CD8-positive, alpha-beta memory T cell (primary cell): ENCODE measurements at regions not wholly inside any gene's neighbourhood (a gene's known extent, or its start where the extent isn't known, plus 50 kb on each side); places are given as distances from the start of the nearest gene placed in this dataset.

Experiments
- CTCF ChIA-PET: fragments of 350-600 bp; sonication (Branson Sonifier 250); formaldehyde crosslinking; loops from one replicate; lab custom pipeline; 2021; ENCODE audit warnings: antibody characterized with exemption; lab: Charles Lee
- POLR2A ChIA-PET: fragments of 350-600 bp; sonication (Branson Sonifier 250); formaldehyde crosslinking; loops from one replicate; lab custom pipeline; 2021; ENCODE audit warnings: antibody characterized with exemption; lab: Charles Lee
- DNase-seq, 5 donors: peaks; one replicate each; pipeline versions ENCODE4 v3.0.0 to v3.0.0-alpha.2; 2020 to 2022; ENCODE audit warnings: mixed read lengths in 1 of 5
- H3K27ac ChIP-seq: one replicate; pipeline ENCODE4 v1.7.0; 2013; ENCODE audit warnings: low read depth, mild to moderate bottlenecking, low read length, moderate library complexity
- H3K27me3 ChIP-seq: 2 replicates; pipeline ENCODE4 v1.7.0; 2013; ENCODE audit warnings: low read length, mild to moderate bottlenecking; ENCODE audit not compliant: insufficient read depth, poor library complexity, severe bottlenecking
- H3K36me3 ChIP-seq: 2 replicates; pipeline ENCODE4 v1.7.0; 2013; ENCODE audit warnings: mild to moderate bottlenecking, low read length, moderate library complexity; ENCODE audit not compliant: insufficient read depth
- H3K4me1 ChIP-seq: 2 replicates; pipeline ENCODE4 v1.7.0; 2013; ENCODE audit warnings: mild to moderate bottlenecking, low read length, moderate library complexity; ENCODE audit not compliant: insufficient read depth
- H3K4me3 ChIP-seq: 2 replicates; pipeline ENCODE4 v1.7.0; 2013; ENCODE audit warnings: mild to moderate bottlenecking, low read length
- H3K9me3 ChIP-seq: 2 replicates; pipeline ENCODE4 v1.7.0; 2013; ENCODE audit warnings: mild to moderate bottlenecking, low read length
- H3K27ac Mint-ChIP-seq, 8 donors: one replicate each; pipeline ENCODE4 v1.8.0; 2020 to 2021; ENCODE audit warnings: mixed read lengths in 8 of 8, mild to moderate bottlenecking in 6 of 8, inconsistent platforms in 3 of 8, moderate library complexity in 3 of 8
- H3K27me3 Mint-ChIP-seq, 2 donors: one replicate each; pipeline ENCODE4 v1.8.0; 2020 to 2021; ENCODE audit warnings: mixed read lengths in 2 of 2, mild to moderate bottlenecking in 1 of 2, moderate library complexity in 1 of 2
- H3K36me3 Mint-ChIP-seq, 3 donors: one replicate each; pipeline ENCODE4 v1.8.0; 2020 to 2021; ENCODE audit warnings: mixed read lengths in 3 of 3, inconsistent platforms in 1 of 3, mild to moderate bottlenecking in 1 of 3
- H3K4me1 Mint-ChIP-seq, 3 donors: one replicate each; pipeline ENCODE4 v1.8.0; 2020 to 2021; ENCODE audit warnings: mixed read lengths in 3 of 3, inconsistent platforms in 1 of 3, mild to moderate bottlenecking in 1 of 3
- H3K4me3 Mint-ChIP-seq, 7 donors: one replicate each; pipeline ENCODE4 v1.8.0; 2020 to 2021; ENCODE audit warnings: mixed read lengths in 7 of 7, mild to moderate bottlenecking in 6 of 7, moderate library complexity in 4 of 7, inconsistent platforms in 2 of 7
- H3K9me3 Mint-ChIP-seq, 5 donors: one replicate each; pipeline ENCODE4 v1.8.0; 2020 to 2022; ENCODE audit warnings: mixed read lengths in 5 of 5, mild to moderate bottlenecking in 3 of 5, moderate library complexity in 2 of 5, inconsistent platforms in 1 of 5

DNA sequence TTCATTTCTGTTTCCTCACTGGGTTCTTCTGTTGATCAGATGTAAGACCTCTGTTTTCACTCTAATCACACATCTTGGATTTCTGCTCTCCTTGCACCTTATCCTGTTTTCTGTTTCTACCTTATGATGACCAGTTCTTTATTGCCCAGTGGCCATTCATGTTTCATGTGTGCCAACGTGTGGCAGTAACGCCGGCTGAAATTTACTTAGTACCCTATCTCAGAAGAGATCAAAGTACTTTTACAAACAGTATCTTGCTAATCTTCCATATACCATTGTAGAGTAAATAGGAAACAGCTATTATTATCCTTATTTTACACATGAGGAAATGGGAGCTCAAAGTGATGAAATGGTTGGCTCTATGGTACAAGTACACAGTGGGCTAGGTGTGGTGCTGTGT, 74.0 kb downstream of the GATA3 start:
- Mint-ChIP-seq H3K4me1 (peaks cover 10 to 19% (median 19%) of the 10 kb centered on the region in 3 donors), H3K27me3 (peaks cover 14 to 20% of the 10 kb centered on the region in 2 donors), H3K9me3 (no peaks in the 10 kb centered on the region), H3K36me3 (peaks cover 0 to 3% (median under 1%) of the 10 kb centered on the region in 3 donors), H3K27ac (no peak overlapping the region), H3K4me3 (no peak overlapping the region)
- H3K4me3 ChIP-seq, result no peak overlapping the region
- H3K36me3 ChIP-seq, result no peaks in the 10 kb centered on the region
- no peak for DNase-seq
- no peaks in the 10 kb centered on the region for H3K9me3 ChIP-seq
- ChIA-PET CTCF (no interaction called here), POLR2A (interaction anchor here (0.7 kb wide), 2 partner anchors 57 to 79 kb away, joined by 3 read pairs; no protein-coding TSS in a partner anchor)
- H3K27me3 ChIP-seq, result no peaks in the 10 kb centered on the region
- no peak overlapping the region for H3K27ac ChIP-seq
- H3K4me1 ChIP-seq, result no peaks in the 10 kb centered on the region

DNA sequence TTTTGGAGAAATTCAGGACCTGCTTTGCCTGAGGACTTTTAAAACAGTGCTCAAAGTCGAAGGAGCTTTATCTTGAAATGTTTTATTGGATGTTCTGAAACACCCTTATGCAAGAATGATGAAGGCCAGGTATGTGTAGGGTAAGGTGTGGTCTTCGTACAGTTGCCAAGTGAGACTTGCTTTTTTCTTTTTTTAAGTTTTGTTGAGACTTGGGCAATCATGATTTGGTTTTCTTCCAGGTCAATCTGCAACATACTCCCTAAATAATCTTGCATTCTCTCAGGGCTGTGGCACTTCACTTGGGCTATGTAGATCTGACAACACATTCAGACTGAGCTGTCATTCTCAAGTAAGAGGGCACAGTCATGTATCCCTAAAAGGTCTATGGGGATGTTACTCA, 75.0 kb downstream of the GATA3 start:
- no peak for DNase-seq
- H3K9me3 Mint-ChIP-seq, result no peaks in the 10 kb centered on the region
- H3K27ac Mint-ChIP-seq, result no peak overlapping the region
- no peak overlapping the region for H3K27ac ChIP-seq
- H3K4me1 ChIP-seq, result no peaks in the 10 kb centered on the region
- POLR2A ChIA-PET, result no interaction called here
- peaks cover 0 to 8% (median 3%) of the 10 kb centered on the region in 3 donors for H3K36me3 Mint-ChIP-seq
- H3K4me3 Mint-ChIP-seq, result no peak overlapping the region
- H3K9me3 ChIP-seq, result no peaks in the 10 kb centered on the region
- H3K27me3 ChIP-seq, result no peaks in the 10 kb centered on the region
- CTCF ChIA-PET, result no interaction called here
- H3K36me3 ChIP-seq, result no peaks in the 10 kb centered on the region
- no peak overlapping the region for H3K4me3 ChIP-seq
- H3K4me1 Mint-ChIP-seq, result peaks cover 12 to 22% (median 21%) of the 10 kb centered on the region in 3 donors
- H3K27me3 Mint-ChIP-seq, result peaks cover 15 to 28% of the 10 kb centered on the region in 2 donors

DNA sequence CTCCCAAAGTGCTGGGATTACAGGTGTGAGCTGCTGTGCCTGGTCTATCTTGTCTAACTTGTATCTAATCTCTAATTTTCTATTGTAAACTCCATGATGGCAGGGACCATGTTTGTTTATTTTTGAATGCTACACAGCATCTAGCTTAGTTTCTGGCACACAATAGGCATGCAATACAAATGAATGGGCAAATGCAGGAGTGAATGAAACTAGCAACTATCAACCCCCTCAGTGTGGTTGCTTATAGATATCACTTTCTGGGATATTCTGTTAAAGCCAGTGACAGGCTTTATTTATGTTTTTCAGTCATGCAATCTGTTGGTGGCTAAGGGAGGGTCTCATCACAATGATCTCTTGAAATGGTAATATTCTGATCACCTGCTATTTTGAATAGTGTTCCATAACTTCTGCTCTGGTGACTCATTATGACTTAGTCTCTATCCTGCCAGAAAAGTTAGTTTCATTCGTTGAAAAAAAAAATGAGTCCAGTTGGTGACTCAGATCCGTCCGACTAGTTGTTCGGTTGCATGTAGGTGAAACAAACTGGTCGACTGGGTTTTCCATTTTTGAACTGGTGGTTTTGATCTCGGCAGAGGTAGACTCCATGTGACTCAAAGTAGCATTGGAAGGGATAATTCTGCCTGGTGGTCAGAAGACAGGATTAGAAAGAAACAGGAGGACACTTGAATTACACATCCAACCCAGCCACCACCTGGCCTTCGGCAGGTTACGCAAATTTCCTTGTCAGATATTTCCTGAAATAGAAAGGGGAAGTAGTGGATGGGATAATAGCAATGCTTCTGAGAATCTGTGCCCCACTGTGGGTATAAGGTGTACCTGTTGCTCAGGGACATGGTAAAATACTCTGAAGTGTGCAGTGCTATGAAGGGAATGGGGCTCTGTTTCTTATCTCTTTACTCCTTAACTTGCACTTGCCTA, 76.8 kb downstream of the GATA3 start:
- Histone ChIP-seq H3K9me3 (no peaks in the 10 kb centered on the region), H3K36me3 (no peaks in the 10 kb centered on the region), H3K4me3 (no peak overlapping the region), H3K4me1 (peaks cover 2% of the 10 kb centered on the region), H3K27me3 (no peaks in the 10 kb centered on the region), H3K27ac (no peak overlapping the region)
- POLR2A ChIA-PET, result no interaction called here
- peaks cover 12 to 28% of the 10 kb centered on the region in 2 donors for H3K27me3 Mint-ChIP-seq
- peak overlapping the region in 1 of 8 donors; percentile 20 for H3K27ac Mint-ChIP-seq
- H3K9me3 Mint-ChIP-seq, result no peaks in the 10 kb centered on the region
- H3K36me3 Mint-ChIP-seq, result peaks cover 0 to 8% (median 3%) of the 10 kb centered on the region in 3 donors
- H3K4me3 Mint-ChIP-seq, result no peak overlapping the region
- CTCF ChIA-PET, result no interaction called here
- DNase-seq, result no peak
- peaks cover 12 to 24% (median 21%) of the 10 kb centered on the region in 3 donors for H3K4me1 Mint-ChIP-seq

DNA sequence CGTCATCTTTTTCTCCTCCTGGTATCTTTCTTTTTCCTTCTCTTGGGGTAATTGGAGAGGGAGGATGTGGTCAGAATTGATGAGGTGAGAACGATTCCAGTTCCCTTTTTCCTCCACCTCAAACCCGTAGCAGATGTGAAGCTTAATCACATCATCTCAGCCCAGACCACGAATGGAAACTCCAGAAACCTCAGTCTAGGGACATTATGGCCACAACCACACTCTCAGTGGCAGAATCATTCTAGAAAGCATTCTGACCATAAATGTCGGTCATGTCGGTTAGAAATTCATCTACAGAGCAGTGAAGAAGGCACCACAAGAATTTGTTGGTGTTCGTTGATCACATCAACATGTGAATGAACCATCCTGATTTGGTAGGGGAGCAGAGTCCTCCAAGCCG, 78.7 kb downstream of the GATA3 start:
- no peak overlapping the region for H3K27ac ChIP-seq
- H3K27ac Mint-ChIP-seq, result peak overlapping the region in 2 of 8 donors; percentile 8 to 78
- no peak for DNase-seq
- H3K9me3 Mint-ChIP-seq, result no peaks in the 10 kb centered on the region
- H3K4me1 Mint-ChIP-seq, result peaks cover 29 to 43% (median 40%) of the 10 kb centered on the region in 3 donors
- H3K27me3 Mint-ChIP-seq, result peaks cover 12 to 28% of the 10 kb centered on the region in 2 donors
- no peaks in the 10 kb centered on the region for H3K9me3 ChIP-seq
- H3K4me3 Mint-ChIP-seq, result peak overlapping the region in 4 of 7 donors; percentile 7 to 42 (median 30)
- ChIA-PET POLR2A (no interaction called here), CTCF (no interaction called here)
- H3K36me3 ChIP-seq, result no peaks in the 10 kb centered on the region
- H3K4me1 ChIP-seq, result peaks cover 16% of the 10 kb centered on the region
- no peak overlapping the region for H3K4me3 ChIP-seq
- peaks cover 0 to 8% (median 3%) of the 10 kb centered on the region in 3 donors for H3K36me3 Mint-ChIP-seq
- no peaks in the 10 kb centered on the region for H3K27me3 ChIP-seq

DNA sequence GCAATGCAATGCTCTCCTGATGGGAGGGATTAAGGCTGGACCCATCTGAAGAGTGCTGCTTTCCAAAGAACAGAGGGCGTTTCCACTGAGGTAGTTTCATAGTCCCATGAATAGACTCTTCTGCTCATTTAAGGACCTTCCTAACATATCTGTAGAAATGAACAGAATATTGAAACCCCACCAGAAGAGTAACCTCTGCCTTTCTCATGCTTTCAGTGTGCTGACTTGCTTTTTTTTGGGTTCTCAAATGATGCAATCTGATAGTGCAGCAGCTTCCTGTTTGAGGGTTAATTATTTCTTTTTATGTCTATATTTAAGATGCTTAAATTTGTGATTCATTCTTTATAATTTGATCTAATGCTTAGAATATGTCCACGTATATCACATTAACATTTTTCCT, 82.2 kb downstream of the GATA3 start:
- POLR2A ChIA-PET, result interaction anchor here (0.6 to 1.6 kb wide), 3 partner anchors 76 to 622 kb away, joined by 3 to 4 read pairs (median 3); no protein-coding TSS in a partner anchor
- H3K4me3 Mint-ChIP-seq, result peak overlapping the region; percentile 41 to 94 (median 79)
- H3K27me3 Mint-ChIP-seq, result peaks cover 12 to 19% of the 10 kb centered on the region in 2 donors
- H3K9me3 Mint-ChIP-seq, result no peaks in the 10 kb centered on the region
- H3K27ac Mint-ChIP-seq, result peak overlapping the region; percentile 26 to 98 (median 91)
- Histone ChIP-seq H3K27me3 (no peaks in the 10 kb centered on the region), H3K4me3 (peak overlapping the region; percentile 59), H3K9me3 (no peaks in the 10 kb centered on the region), H3K36me3 (no peaks in the 10 kb centered on the region), H3K27ac (no peak overlapping the region), H3K4me1 (peaks cover 16% of the 10 kb centered on the region)
- peaks cover 0 to 8% (median 3%) of the 10 kb centered on the region in 3 donors for H3K36me3 Mint-ChIP-seq
- peaks cover 33 to 44% (median 38%) of the 10 kb centered on the region in 3 donors for H3K4me1 Mint-ChIP-seq
- CTCF ChIA-PET, result no interaction called here
- peak in 1 of 5 donors; percentile 3 for DNase-seq

DNA sequence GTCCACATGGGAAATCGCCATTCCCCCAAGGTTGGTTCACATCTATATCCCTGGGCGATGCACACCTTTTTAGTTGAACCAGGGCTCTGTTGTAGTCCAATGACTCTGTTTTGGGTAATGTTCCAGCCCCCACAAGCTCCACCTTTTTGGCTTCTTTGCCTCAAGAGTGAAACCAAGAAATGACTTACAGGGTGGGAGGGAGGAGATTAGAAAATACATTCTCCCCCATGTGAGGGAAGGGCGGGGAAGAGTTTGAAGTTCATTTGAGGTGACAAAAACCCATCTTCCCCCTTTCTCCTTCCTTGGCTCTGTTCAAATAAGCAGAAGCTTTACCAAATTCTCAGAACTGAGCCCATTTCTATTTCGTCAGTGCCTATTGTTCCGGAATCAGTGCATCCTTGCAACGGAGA, 82.8 kb downstream of the GATA3 start:
- POLR2A ChIA-PET, result interaction anchor here (0.9 to 1.6 kb wide), 2 partner anchors 76 to 195 kb away, joined by 3 to 4 read pairs; no protein-coding TSS in a partner anchor
- CTCF ChIA-PET, result no interaction called here

DNA sequence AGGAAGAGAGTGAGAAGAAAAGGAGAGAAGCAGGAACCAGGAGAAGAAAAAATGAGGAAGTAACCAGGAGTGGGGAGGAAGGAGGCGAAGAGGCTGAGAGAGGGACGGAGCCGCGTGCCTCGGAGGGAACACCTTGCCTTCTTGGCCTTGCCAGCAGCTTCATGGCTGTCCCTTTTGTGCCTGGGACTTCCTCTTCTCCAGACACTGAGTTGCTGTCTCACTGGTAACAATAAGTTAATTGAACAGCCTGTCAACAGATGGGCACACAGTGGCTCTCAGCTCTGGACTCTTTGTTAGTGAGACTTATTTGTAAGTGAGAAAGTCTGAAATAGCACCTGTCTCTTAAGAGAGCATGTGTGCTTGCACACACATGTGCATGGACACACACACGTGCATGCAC, 83.2 kb downstream of the GATA3 start:
- Histone ChIP-seq H3K36me3 (no peaks in the 10 kb centered on the region), H3K9me3 (no peaks in the 10 kb centered on the region), H3K27me3 (no peaks in the 10 kb centered on the region), H3K4me1 (peaks cover 16% of the 10 kb centered on the region), H3K4me3 (peak overlapping the region; percentile 59), H3K27ac (no peak overlapping the region)
- Mint-ChIP-seq H3K27ac (peak overlapping the region; percentile 64 to 98 (median 92)), H3K4me1 (peaks cover 31 to 40% (median 35%) of the 10 kb centered on the region in 3 donors), H3K36me3 (peaks cover 0 to 8% (median 3%) of the 10 kb centered on the region in 3 donors), H3K9me3 (no peaks in the 10 kb centered on the region), H3K27me3 (peaks cover 9 to 16% of the 10 kb centered on the region in 2 donors), H3K4me3 (peak overlapping the region; percentile 41 to 94 (median 79))
- POLR2A ChIA-PET, result interaction anchor here (0.9 to 1.6 kb wide), 2 partner anchors 77 to 195 kb away, joined by 3 to 4 read pairs; no protein-coding TSS in a partner anchor
- CTCF ChIA-PET, result no interaction called here
- DNase-seq, result peak in 2 of 5 donors; percentile 7 to 8

More for the DNA sequence above, 82.8 kb downstream of the GATA3 start:
- H3K27me3 Mint-ChIP-seq, result peaks cover 12 to 17% of the 10 kb centered on the region in 2 donors
- H3K27ac Mint-ChIP-seq, result peak overlapping the region; percentile 64 to 98 (median 92)
- Histone ChIP-seq H3K4me3 (peak overlapping the region; percentile 59), H3K27ac (no peak overlapping the region), H3K9me3 (no peaks in the 10 kb centered on the region), H3K27me3 (no peaks in the 10 kb centered on the region), H3K4me1 (peaks cover 16% of the 10 kb centered on the region), H3K36me3 (no peaks in the 10 kb centered on the region)
- DNase-seq, result peak in 2 of 5 donors; percentile 15 to 35
- H3K4me1 Mint-ChIP-seq, result peaks cover 32 to 41% (median 37%) of the 10 kb centered on the region in 3 donors
- H3K4me3 Mint-ChIP-seq, result peak overlapping the region; percentile 41 to 94 (median 79)
- H3K36me3 Mint-ChIP-seq, result peaks cover 0 to 8% (median 3%) of the 10 kb centered on the region in 3 donors
- no peaks in the 10 kb centered on the region for H3K9me3 Mint-ChIP-seq
